SJSA1 (cell line): ENCODE measurements at regions not wholly inside any gene's neighbourhood (a gene's known extent, or its start where the extent isn't known, plus 50 kb on each side); places are given as distances from the start of the nearest gene placed in this dataset.
A peak's percentile ranks its signal among the peaks of the same experiment; 100 is the strongest.

Experiments
- DNase-seq, 2 experiments: peaks; one replicate each; pipeline ENCODE4 v3.0.0-alpha.2; 2015 to 2020; ENCODE audit warnings: low spot score in 2 of 2, low read depth in 1 of 2
- H3K27ac ChIP-seq: fragments of 250-450 bp; sonication (Bioruptor Pico); 2 replicates; pipeline ENCODE4 v1.5.1; 2020; ENCODE audit warnings: mild to moderate bottlenecking, moderate library complexity
- H3K27me3 ChIP-seq: fragments of 250-450 bp; sonication (Bioruptor Pico); replicated peaks from 2 replicates; pipeline ENCODE4 v1.5.1; 2020; ENCODE audit warnings: mild to moderate bottlenecking, moderate library complexity
- H3K36me3 ChIP-seq: fragments of 250-450 bp; sonication (Bioruptor Pico); 2 replicates; pipeline ENCODE4 v1.5.1; 2020; ENCODE audit warnings: mild to moderate bottlenecking
- H3K4me1 ChIP-seq: fragments of 250-450 bp; sonication (Bioruptor Pico); replicated peaks from 2 replicates; pipeline ENCODE4 v1.6.1; 2021; ENCODE audit warnings: mild to moderate bottlenecking
- H3K4me3 ChIP-seq: fragments of 250-450 bp; sonication (Bioruptor Pico); 2 replicates; pipeline ENCODE4 v1.5.1; 2020; ENCODE audit warnings: mild to moderate bottlenecking
- H3K9me3 ChIP-seq: fragments of 250-450 bp; sonication (Bioruptor Pico); replicated peaks from 2 replicates; pipeline ENCODE4 v1.5.1; 2020; ENCODE audit warnings: mild to moderate bottlenecking

- Histone ChIP-seq H3K4me1 (no peaks in the 10 kb centered on the region), H3K27ac (no peak overlapping the region), H3K27me3 (0 out of 2 replicates have a peak, but pooled peaks cover 4% of the 10 kb centered on the region), H3K36me3 (no peaks in the 10 kb centered on the region), H3K9me3 (no peaks in the 10 kb centered on the region), H3K4me3 (no peak overlapping the region)
- no peak for DNase-seq
Measured at GRCh38 chr16:54576785-54577184, 290.2 kb upstream of the IRX3 start.

GRCh38 chr16:54568906-54569807 is 282.6 kb upstream of the IRX3 start:
- Histone ChIP-seq H3K27me3 (no peaks in the 10 kb centered on the region), H3K9me3 (no peaks in the 10 kb centered on the region), H3K27ac (no peak overlapping the region), H3K36me3 (no peaks in the 10 kb centered on the region), H3K4me1 (no peaks in the 10 kb centered on the region), H3K4me3 (no peak overlapping the region)
- DNase-seq, result no peak

GRCh38 chr16:54564841-54565240 is 278.3 kb upstream of the IRX3 start:
- no peaks in the 10 kb centered on the region for H3K4me1 ChIP-seq
- no peak for DNase-seq

GRCh38 chr16:54554581-54554980 is 268.0 kb upstream of the IRX3 start:
- DNase-seq, result no peak
- H3K27me3 ChIP-seq, result peaks cover 11% of the 10 kb centered on the region
- no peak overlapping the region for H3K4me3 ChIP-seq
- no peak overlapping the region for H3K27ac ChIP-seq
- no peaks in the 10 kb centered on the region for H3K36me3 ChIP-seq
- no peaks in the 10 kb centered on the region for H3K4me1 ChIP-seq
- H3K9me3 ChIP-seq, result no peaks in the 10 kb centered on the region

More at GRCh38 chr16:54564841-54565240, 278.3 kb upstream of the IRX3 start:
- no peaks in the 10 kb centered on the region for H3K9me3 ChIP-seq
- H3K27ac ChIP-seq, result no peak overlapping the region
- H3K4me3 ChIP-seq, result no peak overlapping the region
- H3K27me3 ChIP-seq, result no peaks in the 10 kb centered on the region
- H3K36me3 ChIP-seq, result no peaks in the 10 kb centered on the region

- Histone ChIP-seq H3K27me3 (peaks cover 5% of the 10 kb centered on the region; the same call in 1 of the 2 replicates), H3K27ac (no peak overlapping the region), H3K4me3 (no peak overlapping the region), H3K36me3 (no peaks in the 10 kb centered on the region), H3K9me3 (no peaks in the 10 kb centered on the region), H3K4me1 (no peaks in the 10 kb centered on the region)
- DNase-seq, result no peak
Measured at GRCh38 chr16:54548281-54548680, 261.7 kb upstream of the IRX3 start.

- no peak overlapping the region for H3K27ac ChIP-seq
- H3K27me3 ChIP-seq, result peaks cover 8% of the 10 kb centered on the region; the same call in 1 of the 2 replicates
- H3K4me1 ChIP-seq, result no peaks in the 10 kb centered on the region
- no peak for DNase-seq
- H3K36me3 ChIP-seq, result no peaks in the 10 kb centered on the region
- H3K9me3 ChIP-seq, result no peaks in the 10 kb centered on the region
- H3K4me3 ChIP-seq, result no peak overlapping the region
Measured at GRCh38 chr16:54547052-54547451, 260.5 kb upstream of the IRX3 start.

GRCh38 chr16:54546521-54546920 is 259.9 kb upstream of the IRX3 start:
- H3K9me3 ChIP-seq, result no peaks in the 10 kb centered on the region
- no peak overlapping the region for H3K27ac ChIP-seq
- H3K4me1 ChIP-seq, result no peaks in the 10 kb centered on the region
- peaks cover 8% of the 10 kb centered on the region; the same call in 1 of the 2 replicates for H3K27me3 ChIP-seq
- no peaks in the 10 kb centered on the region for H3K36me3 ChIP-seq
- no peak for DNase-seq
- no peak overlapping the region for H3K4me3 ChIP-seq

- Histone ChIP-seq H3K27me3 (0 out of 2 replicates have a peak, but pooled peaks cover 8% of the 10 kb centered on the region), H3K9me3 (no peaks in the 10 kb centered on the region), H3K4me1 (no peaks in the 10 kb centered on the region), H3K36me3 (no peaks in the 10 kb centered on the region), H3K27ac (no peak overlapping the region), H3K4me3 (no peak overlapping the region)
- no peak for DNase-seq
Measured at GRCh38 chr16:54545854-54546511, 259.4 kb upstream of the IRX3 start.

- no peaks in the 10 kb centered on the region for H3K36me3 ChIP-seq
- H3K4me1 ChIP-seq, result no peaks in the 10 kb centered on the region
- H3K27me3 ChIP-seq, result peaks cover 14% of the 10 kb centered on the region
- H3K9me3 ChIP-seq, result no peaks in the 10 kb centered on the region
- no peak for DNase-seq
- no peak overlapping the region for H3K4me3 ChIP-seq
- no peak overlapping the region for H3K27ac ChIP-seq
Measured at GRCh38 chr16:54544553-54545180, 258.1 kb upstream of the IRX3 start.

GRCh38 chr16:54542805-54543505 is 256.4 kb upstream of the IRX3 start:
- H3K27me3 ChIP-seq, result peaks cover 14% of the 10 kb centered on the region
- H3K36me3 ChIP-seq, result no peaks in the 10 kb centered on the region
- no peaks in the 10 kb centered on the region for H3K9me3 ChIP-seq
- H3K4me1 ChIP-seq, result no peaks in the 10 kb centered on the region
- H3K4me3 ChIP-seq, result no peak overlapping the region
- peak in 1 of 2 experiments; percentile 3 for DNase-seq
- H3K27ac ChIP-seq, result no peak overlapping the region

GRCh38 chr16:54540525-54541180 is 254.1 kb upstream of the IRX3 start:
- Histone ChIP-seq H3K27me3 (peaks cover 9% of the 10 kb centered on the region), H3K4me1 (no peaks in the 10 kb centered on the region), H3K27ac (no peak overlapping the region), H3K36me3 (no peaks in the 10 kb centered on the region), H3K4me3 (no peak overlapping the region), H3K9me3 (no peaks in the 10 kb centered on the region)
- no peak for DNase-seq

- Histone ChIP-seq H3K4me3 (no peak overlapping the region), H3K9me3 (no peaks in the 10 kb centered on the region), H3K27ac (no peak overlapping the region), H3K27me3 (peaks cover 9% of the 10 kb centered on the region), H3K4me1 (no peaks in the 10 kb centered on the region), H3K36me3 (no peaks in the 10 kb centered on the region)
- no peak for DNase-seq
Measured at GRCh38 chr16:54538276-54538675, 251.7 kb upstream of the IRX3 start.

GRCh38 chr16:54533856-54534490 is 247.4 kb upstream of the IRX3 start:
- Histone ChIP-seq H3K4me1 (no peaks in the 10 kb centered on the region), H3K36me3 (no peaks in the 10 kb centered on the region), H3K27me3 (no peaks in the 10 kb centered on the region), H3K4me3 (no peak overlapping the region), H3K27ac (no peak overlapping the region), H3K9me3 (no peaks in the 10 kb centered on the region)
- no peak for DNase-seq
